ENCODE measurements at regions not wholly inside any gene's neighbourhood (a gene's known extent, or its start where the extent isn't known, plus 50 kb on each side); places are given as distances from the start of the nearest gene placed in this dataset.

DNA sequence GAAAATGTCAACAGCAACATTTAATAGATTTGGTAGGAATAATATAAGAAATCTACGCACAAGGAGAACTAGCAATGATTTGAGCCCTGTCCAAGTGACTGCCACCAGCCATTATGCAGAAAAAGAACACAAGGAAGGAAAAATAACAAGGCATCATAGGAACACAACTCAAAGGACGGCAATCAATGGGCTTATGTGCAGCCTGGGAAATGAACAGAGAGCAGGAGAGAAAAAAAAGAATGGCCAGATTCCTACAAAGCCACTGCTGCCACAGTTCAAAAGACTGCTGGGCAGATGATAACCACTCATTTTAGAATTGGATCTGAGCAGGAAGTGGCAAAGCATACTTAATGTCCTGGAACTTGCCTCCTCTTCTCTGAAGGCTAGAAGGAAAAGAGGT is 274.3 kb upstream of the CAMK1G start:
- no peak overlapping the region for H3K27ac ChIP-seq (ENCODE audit: low read depth, low read length)
- H3K27me3 Mint-ChIP-seq (ENCODE audit: low read depth, unreplicated experiment) = peaks cover 23% of the 10 kb centered on the region
- TF ChIP-seq EZH2 (IDR thresholded peaks at IDR 0.05; ENCODE audit: insufficient read depth, low read length) (no peak), CTCF (IDR thresholded peaks at IDR 0.05; ENCODE audit: insufficient read depth, low read depth, low read length) (no peak)
- H3K4me3 Mint-ChIP-seq (ENCODE audit: unreplicated experiment) = no peak overlapping the region
- H3K79me2 ChIP-seq (ENCODE audit: insufficient read depth, low read length) = no peaks in the 10 kb centered on the region
- no peaks in the 10 kb centered on the region for H3K9me3 Mint-ChIP-seq (ENCODE audit: unreplicated experiment)
- FAIRE-seq (no peak), DNase-seq (ENCODE audit: low read depth) (no peak)
- H3K36me3 ChIP-seq (ENCODE audit: insufficient read depth, low read length) = no peaks in the 10 kb centered on the region
- H3K4me2 ChIP-seq (ENCODE audit: low read length) = no peak overlapping the region
- H3K9me3 ChIP-seq (ENCODE audit: insufficient read depth, low read depth, low read length) = no peaks in the 10 kb centered on the region
- no peak overlapping the region for H2AFZ ChIP-seq (ENCODE audit: low read depth, low read length)
- H3K27me3 ChIP-seq (ENCODE audit: insufficient read depth, low read length) = no peaks in the 10 kb centered on the region
- no peak overlapping the region for H3K4me3 ChIP-seq (ENCODE audit: insufficient read depth, low read depth, low read length)
- H3K9ac ChIP-seq (ENCODE audit: low read length) = no peak overlapping the region
- H3K4me1 Mint-ChIP-seq (ENCODE audit: low read depth, unreplicated experiment) = no peaks in the 10 kb centered on the region
- no peaks in the 10 kb centered on the region for H4K20me1 ChIP-seq (ENCODE audit: insufficient read depth, low read length)
- no peak overlapping the region for H3K27ac Mint-ChIP-seq (ENCODE audit: unreplicated experiment)
- H3K36me3 Mint-ChIP-seq (ENCODE audit: low read depth, unreplicated experiment) = no peaks in the 10 kb centered on the region
- H3K4me1 ChIP-seq (ENCODE audit: insufficient read depth, low read length) = no peaks in the 10 kb centered on the region

GRCh38 chr1:209311770-209312169 is 271.7 kb upstream of the CAMK1G start:
- H3K4me1 Mint-ChIP-seq (ENCODE audit: low read depth, unreplicated experiment) = no peaks in the 10 kb centered on the region
- no peak for TF ChIP-seq EZH2 (IDR thresholded peaks at IDR 0.05; ENCODE audit: insufficient read depth, low read length)
- TF ChIP-seq CTCF (IDR thresholded peaks at IDR 0.05; ENCODE audit: insufficient read depth, low read depth, low read length) = no peak

GRCh38 chr1:209316929-209317328 is 266.6 kb upstream of the CAMK1G start:
- Histone ChIP-seq H2AFZ (ENCODE audit: low read depth, low read length) (no peak overlapping the region), H3K27me3 (ENCODE audit: insufficient read depth, low read length) (no peaks in the 10 kb centered on the region), H3K27ac (ENCODE audit: low read depth, low read length) (no peak overlapping the region), H3K4me3 (ENCODE audit: insufficient read depth, low read depth, low read length) (no peak overlapping the region), H3K9me3 (ENCODE audit: insufficient read depth, low read depth, low read length) (no peaks in the 10 kb centered on the region), H3K4me1 (ENCODE audit: insufficient read depth, low read length) (peaks cover 9% of the 10 kb centered on the region), H3K4me2 (ENCODE audit: low read length) (no peak overlapping the region), H3K9ac (ENCODE audit: low read length) (no peak overlapping the region), H3K36me3 (ENCODE audit: insufficient read depth, low read length) (no peaks in the 10 kb centered on the region), H3K79me2 (ENCODE audit: insufficient read depth, low read length) (no peaks in the 10 kb centered on the region), H4K20me1 (ENCODE audit: insufficient read depth, low read length) (no peaks in the 10 kb centered on the region)
- Mint-ChIP-seq H3K27me3 (ENCODE audit: low read depth, unreplicated experiment) (peaks cover 10% of the 10 kb centered on the region), H3K36me3 (ENCODE audit: low read depth, unreplicated experiment) (no peaks in the 10 kb centered on the region), H3K4me3 (ENCODE audit: unreplicated experiment) (no peak overlapping the region), H3K9me3 (ENCODE audit: unreplicated experiment) (no peaks in the 10 kb centered on the region), H3K4me1 (ENCODE audit: low read depth, unreplicated experiment) (peaks cover 5% of the 10 kb centered on the region), H3K27ac (ENCODE audit: unreplicated experiment) (no peak overlapping the region)
- FAIRE-seq (no peak), DNase-seq (ENCODE audit: low read depth) (no peak)
- TF ChIP-seq EZH2 (IDR thresholded peaks at IDR 0.05; ENCODE audit: insufficient read depth, low read length) (no peak), CTCF (IDR thresholded peaks at IDR 0.05; ENCODE audit: insufficient read depth, low read depth, low read length) (no peak)

More at GRCh38 chr1:209311770-209312169, 271.7 kb upstream of the CAMK1G start:
- Histone ChIP-seq H2AFZ (ENCODE audit: low read depth, low read length) (no peak overlapping the region), H3K4me3 (ENCODE audit: insufficient read depth, low read depth, low read length) (no peak overlapping the region), H3K9me3 (ENCODE audit: insufficient read depth, low read depth, low read length) (no peaks in the 10 kb centered on the region), H3K27me3 (ENCODE audit: insufficient read depth, low read length) (no peaks in the 10 kb centered on the region), H3K4me1 (ENCODE audit: insufficient read depth, low read length) (no peaks in the 10 kb centered on the region), H4K20me1 (ENCODE audit: insufficient read depth, low read length) (no peaks in the 10 kb centered on the region), H3K79me2 (ENCODE audit: insufficient read depth, low read length) (no peaks in the 10 kb centered on the region), H3K4me2 (ENCODE audit: low read length) (no peak overlapping the region), H3K9ac (ENCODE audit: low read length) (no peak overlapping the region), H3K27ac (ENCODE audit: low read depth, low read length) (no peak overlapping the region), H3K36me3 (ENCODE audit: insufficient read depth, low read length) (no peaks in the 10 kb centered on the region)
- H3K27me3 Mint-ChIP-seq (ENCODE audit: low read depth, unreplicated experiment) = peaks cover 15% of the 10 kb centered on the region
- DNase-seq (ENCODE audit: low read depth) = no peak
- H3K4me3 Mint-ChIP-seq (ENCODE audit: unreplicated experiment) = no peak overlapping the region
- no peak for FAIRE-seq
- no peak overlapping the region for H3K27ac Mint-ChIP-seq (ENCODE audit: unreplicated experiment)
- H3K36me3 Mint-ChIP-seq (ENCODE audit: low read depth, unreplicated experiment) = no peaks in the 10 kb centered on the region
- H3K9me3 Mint-ChIP-seq (ENCODE audit: unreplicated experiment) = no peaks in the 10 kb centered on the region
